ENCODE measurements at regions not wholly inside any gene's neighbourhood (a gene's known extent, or its start where the extent isn't known, plus 50 kb on each side); places are given as distances from the start of the nearest gene placed in this dataset.

- no peak for DNase-seq (ENCODE audit: low read depth)
Measured at GRCh38 chr3:67875858-67876257, 221.4 kb upstream of the SUCLG2 start.

DNA sequence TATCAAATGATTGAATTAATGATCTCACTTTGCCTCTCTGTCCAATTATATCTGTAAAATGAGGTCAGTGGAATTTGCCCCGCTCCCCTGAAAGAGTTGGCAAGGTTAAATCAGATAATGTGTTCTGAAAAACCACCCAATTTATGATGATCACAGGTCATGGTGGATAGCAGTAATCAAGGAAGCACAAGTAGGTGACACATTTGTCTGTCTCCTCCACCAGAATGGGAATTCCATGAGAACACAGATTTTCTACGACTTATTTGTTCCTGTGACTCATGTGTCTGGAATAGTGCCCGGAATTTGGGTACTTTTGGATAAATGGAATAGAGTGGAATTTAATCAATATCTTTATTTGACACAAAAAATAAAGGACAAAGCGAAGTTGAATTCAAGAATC lies 220.9 kb upstream of the SUCLG2 start:
- DNase-seq (ENCODE audit: low read depth), result no peak

DNA sequence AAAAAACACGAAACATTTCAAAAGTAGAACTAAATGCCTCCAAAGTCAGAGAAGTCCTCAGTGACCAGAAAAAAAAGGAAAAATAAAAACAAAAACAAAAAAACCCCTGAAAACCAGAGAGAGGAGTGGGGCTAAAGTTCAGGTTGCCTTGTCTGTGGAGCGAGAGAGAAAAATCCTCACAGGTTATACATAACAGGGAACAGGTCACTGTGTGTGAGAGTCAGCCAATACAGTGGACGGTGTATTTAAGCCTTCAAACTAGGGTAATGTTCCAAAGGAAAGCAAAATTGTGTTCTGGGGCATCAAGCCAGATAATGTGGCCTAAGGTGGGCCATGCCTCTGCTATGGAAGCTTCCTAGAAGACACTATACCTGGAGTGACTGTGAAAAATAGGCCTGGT lies 216.1 kb upstream of the SUCLG2 start:
- no peak for DNase-seq (ENCODE audit: low read depth)

GRCh38 chr3:67866571-67866970 lies 212.2 kb upstream of the SUCLG2 start:
- DNase-seq (ENCODE audit: low read depth), result no peak

GRCh38 chr3:67864587-67865183 lies 210.3 kb upstream of the SUCLG2 start:
- no peak for DNase-seq (ENCODE audit: low read depth)

DNA sequence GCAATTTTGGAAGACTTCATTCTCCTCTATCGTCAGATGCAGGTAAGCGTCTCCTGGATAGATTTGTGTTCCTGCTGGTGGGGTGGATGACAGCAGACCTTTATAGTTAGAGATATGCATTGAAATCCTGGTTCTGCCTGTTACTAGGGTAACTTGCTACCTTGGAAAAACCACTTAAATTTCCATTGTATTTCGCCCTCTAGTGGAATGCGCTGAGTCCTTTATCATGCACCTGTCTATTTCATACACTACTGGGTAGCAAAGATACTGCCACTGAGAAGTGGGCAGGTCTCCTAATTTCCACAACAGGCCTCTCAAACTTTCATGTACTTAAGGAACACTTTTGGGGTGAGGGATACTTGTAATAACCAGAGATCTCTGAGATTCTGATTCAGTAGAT lies 209.5 kb upstream of the SUCLG2 start:
- DNase-seq (ENCODE audit: low read depth), result no peak

GRCh38 chr3:67860429-67860828 lies 206.0 kb upstream of the SUCLG2 start:
- DNase-seq (ENCODE audit: low read depth), result no peak

DNA sequence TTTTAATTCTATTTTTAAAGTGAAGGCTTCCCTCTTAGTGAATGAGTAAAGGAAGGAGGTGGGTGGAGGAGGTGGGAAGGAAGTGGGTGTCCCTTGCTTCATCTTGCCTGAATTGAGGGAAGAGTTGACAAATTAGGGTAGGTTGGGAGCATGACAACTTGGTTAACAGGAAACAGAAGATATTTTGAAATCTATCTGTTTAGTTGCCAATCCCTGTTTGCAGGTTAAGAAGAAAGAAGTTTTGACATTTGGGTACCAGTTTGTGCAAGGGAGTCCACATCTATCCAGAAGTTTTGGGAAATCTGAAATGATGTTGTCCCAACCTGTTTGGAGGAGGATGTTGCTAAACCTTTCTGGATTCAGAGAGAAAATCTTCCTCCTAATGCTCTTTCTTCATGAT lies 204.1 kb upstream of the SUCLG2 start:
- no peak for DNase-seq (ENCODE audit: low read depth)

- DNase-seq (ENCODE audit: low read depth), result no peak
Measured at GRCh38 chr3:67856718-67857117, 202.3 kb upstream of the SUCLG2 start.

DNA sequence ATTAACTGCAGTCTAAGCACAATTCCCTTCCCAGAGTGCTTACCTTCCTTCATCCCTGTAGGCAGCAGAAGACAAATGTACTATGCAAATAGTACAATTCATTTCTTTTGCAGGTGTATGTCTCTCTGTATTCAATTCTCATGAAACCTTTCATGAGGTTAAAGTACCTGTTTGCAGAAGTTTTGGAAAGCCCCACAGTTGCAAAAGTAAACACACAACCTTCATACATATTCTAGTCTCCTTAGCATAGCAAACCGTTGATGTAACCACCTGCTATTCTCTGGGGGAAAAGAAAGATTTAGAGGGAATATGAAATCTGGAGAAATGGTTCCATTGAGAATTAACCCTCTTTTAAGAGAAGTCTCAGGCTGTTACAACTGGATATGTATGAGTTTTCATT lies 200.3 kb upstream of the SUCLG2 start:
- no peak for DNase-seq (ENCODE audit: low read depth)

GRCh38 chr3:67853520-67853919 lies 199.1 kb upstream of the SUCLG2 start:
- DNase-seq (ENCODE audit: low read depth), result no peak

DNA sequence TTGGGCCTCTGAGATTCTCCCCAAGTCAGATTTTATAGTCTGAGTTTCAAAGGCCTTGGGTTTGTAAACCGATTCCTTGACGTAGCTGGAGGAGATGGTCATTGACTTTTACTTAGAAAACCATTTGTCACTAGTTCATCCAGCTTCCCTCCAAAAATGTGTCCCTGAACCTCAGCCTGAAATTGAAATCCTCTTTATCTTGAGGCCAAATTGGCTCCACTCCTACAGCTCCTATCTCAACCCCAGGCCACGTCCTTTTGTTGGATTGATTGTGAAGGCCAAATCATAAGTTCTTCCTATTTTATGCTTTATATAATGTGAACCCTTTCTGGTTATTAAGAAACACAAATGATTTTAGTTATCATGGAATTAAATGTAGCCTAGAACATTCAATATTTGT lies 193.9 kb upstream of the SUCLG2 start:
- DNase-seq (ENCODE audit: low read depth), result no peak

DNA sequence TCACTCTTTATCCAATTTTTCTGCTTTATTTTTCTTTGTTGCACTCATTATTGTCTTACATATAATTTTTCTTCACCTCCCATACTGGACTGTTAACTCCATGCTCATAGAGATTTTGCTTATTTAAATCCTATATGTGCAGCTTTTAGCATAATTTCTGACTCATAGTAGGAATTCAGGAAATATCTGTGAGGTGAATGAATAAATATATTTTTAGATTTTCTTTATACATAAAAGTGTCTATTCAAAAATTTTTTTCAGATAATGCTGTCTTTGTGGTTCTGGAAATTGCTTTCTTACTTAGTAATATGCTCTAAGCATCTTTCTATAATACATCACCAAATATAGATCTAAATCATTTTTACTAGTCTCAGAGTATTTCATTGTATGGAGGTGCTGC lies 191.8 kb upstream of the SUCLG2 start:
- no peak for DNase-seq (ENCODE audit: low read depth)

DNA sequence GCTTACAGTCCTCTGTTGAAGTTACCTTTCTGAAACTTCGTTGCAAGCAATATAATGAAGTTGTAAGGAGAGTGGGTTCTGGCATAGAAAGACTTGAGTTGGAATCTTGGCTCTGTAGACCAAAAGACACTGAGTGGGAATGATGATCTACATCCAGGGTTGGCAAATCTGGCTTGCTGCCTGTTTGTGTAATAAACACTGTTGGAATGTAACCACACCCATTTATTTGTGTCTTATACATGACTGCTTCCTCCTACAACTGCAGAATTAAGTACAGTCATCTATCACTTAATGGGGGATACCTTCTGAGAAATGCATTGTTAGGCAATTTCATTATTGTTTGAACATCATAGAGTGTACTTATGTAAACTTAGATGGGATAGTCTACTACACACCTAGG lies 178.4 kb upstream of the SUCLG2 start:
- DNase-seq (ENCODE audit: low read depth), result no peak

DNA sequence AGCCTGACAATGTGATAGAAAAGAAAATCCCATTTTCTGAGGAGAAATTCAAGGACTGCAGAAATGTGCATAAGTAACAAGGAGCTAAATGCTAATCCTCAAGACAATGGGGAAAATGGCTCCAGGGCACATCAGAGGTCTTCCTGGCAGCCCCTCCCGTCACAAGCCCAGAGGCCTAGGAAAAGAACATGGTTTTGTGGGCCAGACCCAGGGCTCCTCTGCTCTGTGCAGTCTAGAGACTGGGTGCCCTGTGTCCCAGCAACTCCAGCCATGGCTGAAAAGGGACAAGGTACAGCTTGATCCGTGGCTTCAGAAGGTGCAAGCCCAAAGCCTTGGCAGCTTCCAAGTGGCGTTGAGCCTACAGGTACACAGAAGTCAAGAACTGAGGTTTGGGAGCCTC lies 176.8 kb upstream of the SUCLG2 start:
- DNase-seq (ENCODE audit: low read depth), result no peak

GRCh38 chr3:67828486-67829010 lies 174.1 kb upstream of the SUCLG2 start:
- no peak for DNase-seq (ENCODE audit: low read depth)

DNA sequence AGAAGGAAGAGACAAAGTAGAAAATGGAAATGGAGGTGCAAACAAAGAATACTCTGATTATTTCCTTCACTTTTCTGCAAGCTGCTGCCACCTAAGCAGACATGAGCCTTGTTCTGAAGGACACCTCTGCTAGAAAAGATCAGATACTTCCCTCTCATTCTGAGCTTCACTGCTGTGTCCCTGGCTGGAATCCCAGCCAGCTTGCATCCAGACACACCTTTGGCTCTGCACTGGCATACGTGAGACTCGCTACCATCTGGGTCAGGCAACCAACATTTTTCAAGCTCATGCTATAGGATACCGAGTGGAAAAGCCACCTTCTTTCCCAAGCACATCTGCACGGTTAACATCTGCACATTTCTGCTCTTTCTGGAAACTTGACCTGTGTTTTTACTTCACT lies 166.7 kb upstream of the SUCLG2 start:
- no peak for DNase-seq (ENCODE audit: low read depth)

DNA sequence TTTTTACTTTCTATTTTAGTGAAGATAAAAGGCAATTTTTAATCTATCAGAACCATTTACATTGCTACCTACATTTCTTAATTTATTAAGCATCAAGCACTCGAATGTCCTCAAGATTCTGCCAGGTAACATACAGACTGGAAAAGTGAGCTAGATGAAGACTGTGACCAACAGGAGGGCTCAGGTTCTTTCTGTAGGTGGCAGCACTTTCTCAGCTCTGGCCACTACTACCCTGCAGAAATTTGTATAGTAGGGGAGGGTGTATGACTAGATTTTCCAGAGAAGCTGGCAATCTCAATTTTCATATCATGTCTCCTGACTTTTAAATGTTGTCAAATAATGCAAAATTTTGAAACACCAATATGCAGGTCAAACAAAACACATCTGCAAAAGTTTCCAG lies 165.0 kb upstream of the SUCLG2 start:
- no peak for DNase-seq (ENCODE audit: low read depth)

DNA sequence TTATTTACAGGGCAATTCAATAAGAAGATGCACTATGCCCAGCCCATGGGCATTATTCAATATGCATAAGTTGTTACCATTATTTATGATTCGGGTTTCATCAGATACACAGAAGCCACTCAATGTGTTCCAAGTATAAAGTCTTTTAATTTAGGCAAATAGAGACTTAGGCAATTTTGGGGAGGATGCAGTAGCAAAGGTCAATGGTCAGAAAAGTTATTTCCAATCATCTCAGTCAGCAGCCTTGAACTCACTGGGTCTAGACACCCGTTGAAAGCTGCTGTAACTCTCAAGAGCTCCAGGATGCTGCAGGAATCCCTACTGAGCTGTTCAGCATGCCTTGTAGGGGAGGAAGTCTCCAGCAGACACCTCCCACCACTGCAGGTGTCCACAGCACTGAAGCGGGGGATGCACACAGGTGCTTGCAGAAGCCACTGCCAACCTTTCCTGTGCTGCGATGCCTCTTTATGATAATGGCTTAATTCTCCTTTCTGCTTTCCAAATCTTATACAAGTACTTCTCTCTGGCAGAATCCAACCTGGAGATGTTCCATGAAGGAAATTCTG lies 155.0 kb upstream of the SUCLG2 start:
- no peak for DNase-seq (ENCODE audit: low read depth)

- DNase-seq (ENCODE audit: low read depth), result no peak
Measured at GRCh38 chr3:67808906-67809305, 154.5 kb upstream of the SUCLG2 start.

DNA sequence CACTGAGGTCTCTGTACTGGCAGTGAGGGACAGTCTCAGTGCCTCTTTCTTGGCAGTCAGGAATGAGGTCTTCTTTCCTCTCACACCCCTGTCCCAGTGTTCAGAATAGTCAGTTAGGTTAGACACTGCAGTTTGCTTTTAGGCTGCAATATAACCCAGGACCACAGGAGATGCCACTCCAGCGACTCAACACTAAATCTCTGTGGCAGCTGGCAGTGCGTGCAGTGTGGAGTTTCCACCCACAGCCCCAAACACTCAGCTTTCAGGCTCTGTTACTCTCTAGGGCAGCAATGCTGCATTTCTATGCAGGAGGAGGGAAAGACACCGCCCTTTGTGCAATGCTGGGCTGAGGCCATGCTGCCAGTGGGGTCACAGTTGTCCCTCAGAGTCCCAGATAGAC lies 150.2 kb upstream of the SUCLG2 start:
- DNase-seq (ENCODE audit: low read depth), result no peak

DNA sequence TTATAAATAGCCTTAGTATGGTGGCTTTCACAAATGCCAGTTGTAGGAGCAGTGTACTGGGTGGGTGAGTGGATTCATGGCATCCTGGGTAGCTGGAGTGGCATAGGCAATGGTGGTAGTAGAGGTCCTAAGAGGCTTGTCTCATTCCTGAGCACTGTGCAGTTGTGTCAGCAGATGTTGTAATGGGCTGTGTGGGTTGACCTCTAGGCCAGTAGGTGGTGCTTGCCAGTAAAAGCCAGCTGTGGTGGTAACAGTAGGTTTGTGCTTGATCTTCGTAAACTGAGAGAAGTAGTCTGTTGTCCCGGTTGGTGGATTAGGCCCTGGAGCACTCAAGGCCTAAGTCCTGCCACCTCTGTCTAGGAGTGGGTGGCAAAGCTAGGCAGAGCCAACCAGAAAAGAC lies 149.7 kb upstream of the SUCLG2 start:
- DNase-seq (ENCODE audit: low read depth), result no peak

GRCh38 chr3:67798412-67798811 lies 144.0 kb upstream of the SUCLG2 start:
- DNase-seq (ENCODE audit: low read depth), result no peak

GRCh38 chr3:67791620-67792019 lies 137.2 kb upstream of the SUCLG2 start:
- no peak for DNase-seq (ENCODE audit: low read depth)

Measured in GM04504 (cell line).